Activated CD4-positive, alpha-beta memory T cell treated with anti-CD3 and anti-CD28 coated beads for 36 hours (primary cell): ENCODE measurements at regions not wholly inside any gene's neighbourhood (a gene's known extent, or its start where the extent isn't known, plus 50 kb on each side); places are given as distances from the start of the nearest gene placed in this dataset.
"Not testable (repeated sequence)": the region's sequence is repeated elsewhere in the genome, so short reads cannot be mapped to it uniquely, and the experiment has no call there.

Source experiments
- CTCF ChIA-PET: fragments of 350-600 bp; sonication (Branson Sonifier 250); formaldehyde crosslinking; loops from one replicate; lab custom pipeline; 2021; ENCODE audit warnings: antibody characterized with exemption, inconsistent platforms; lab: Charles Lee
- POLR2A ChIA-PET: fragments of 350-600 bp; sonication (Branson Sonifier 250); formaldehyde crosslinking; loops from one replicate; lab custom pipeline; 2021; ENCODE audit warnings: antibody characterized with exemption; lab: Charles Lee
- DNase-seq: peaks from one replicate; pipeline ENCODE4 v3.0.0-alpha.2; 2020
- H3K27ac Mint-ChIP-seq: one replicate; pipeline ENCODE4 v1.8.0; 2021; ENCODE audit warnings: mixed read lengths
- H3K27me3 Mint-ChIP-seq: one replicate; pipeline ENCODE4 v1.8.0; 2021; ENCODE audit warnings: mixed read lengths
- H3K36me3 Mint-ChIP-seq: one replicate; pipeline ENCODE4 v1.8.0; 2021; ENCODE audit warnings: mixed read lengths
- H3K4me1 Mint-ChIP-seq: one replicate; pipeline ENCODE4 v1.8.0; 2021; ENCODE audit warnings: low read depth, mixed read lengths
- H3K4me3 Mint-ChIP-seq: one replicate; pipeline ENCODE4 v1.8.0; 2021; ENCODE audit warnings: mild to moderate bottlenecking, mixed read lengths
- H3K9me3 Mint-ChIP-seq: one replicate; pipeline ENCODE4 v1.8.0; 2021; ENCODE audit warnings: mixed read lengths
- intact Hi-C: fragments of 100-400 bp; cut with micrococcal nuclease; formaldehyde crosslinking; loops from one replicate; pipeline ENCODE4 v1.15.1; 2023

- DNase-seq = no peak
- POLR2A ChIA-PET = no interaction called here
- H3K27ac Mint-ChIP-seq = no peak overlapping the region
Measured at GRCh38 chr22:49660794-49661781, 166.6 kb downstream of the BRD1 start.

GRCh38 chr22:49660321-49660720 lies 167.4 kb downstream of the BRD1 start:
- DNase-seq = no peak
- CTCF ChIA-PET = no interaction called here
- POLR2A ChIA-PET = no interaction called here
- no peak overlapping the region for H3K27ac Mint-ChIP-seq
- H3K4me1 Mint-ChIP-seq = peaks cover 19% of the 10 kb centered on the region
- H3K36me3 Mint-ChIP-seq = no peaks in the 10 kb centered on the region
- intact Hi-C loops = no loop called here
- H3K9me3 Mint-ChIP-seq = no peaks in the 10 kb centered on the region
- H3K27me3 Mint-ChIP-seq = no peaks in the 10 kb centered on the region
- no peak overlapping the region for H3K4me3 Mint-ChIP-seq

More at GRCh38 chr22:49660794-49661781, 166.6 kb downstream of the BRD1 start:
- CTCF ChIA-PET = no interaction called here
- Mint-ChIP-seq H3K4me3 (no peak overlapping the region), H3K4me1 (peaks cover 14% of the 10 kb centered on the region), H3K9me3 (no peaks in the 10 kb centered on the region), H3K27me3 (no peaks in the 10 kb centered on the region), H3K36me3 (no peaks in the 10 kb centered on the region)
- intact Hi-C loops = no loop called here

GRCh38 chr22:49659924-49660315 lies 167.8 kb downstream of the BRD1 start:
- DNase-seq = no peak
- H3K36me3 Mint-ChIP-seq = no peaks in the 10 kb centered on the region
- ChIA-PET POLR2A (no interaction called here), CTCF (no interaction called here)
- no peaks in the 10 kb centered on the region for H3K27me3 Mint-ChIP-seq
- H3K4me3 Mint-ChIP-seq = no peak overlapping the region
- H3K4me1 Mint-ChIP-seq = peaks cover 22% of the 10 kb centered on the region
- no peaks in the 10 kb centered on the region for H3K9me3 Mint-ChIP-seq
- H3K27ac Mint-ChIP-seq = no peak overlapping the region
- intact Hi-C loops = no loop called here

- ChIA-PET CTCF (no interaction called here), POLR2A (no interaction called here)
- Mint-ChIP-seq H3K4me3 (no peak overlapping the region), H3K4me1 (peaks cover 25% of the 10 kb centered on the region), H3K9me3 (no peaks in the 10 kb centered on the region), H3K36me3 (peaks cover 2% of the 10 kb centered on the region), H3K27ac (no peak overlapping the region), H3K27me3 (no peaks in the 10 kb centered on the region)
- DNase-seq = no peak
- intact Hi-C loops = no loop called here
Measured at GRCh38 chr22:49659281-49659923, 168.3 kb downstream of the BRD1 start.

- H3K4me3 Mint-ChIP-seq = no peak overlapping the region
- no peak for DNase-seq
- ChIA-PET POLR2A (no interaction called here), CTCF (no interaction called here)
- H3K27me3 Mint-ChIP-seq = no peaks in the 10 kb centered on the region
- no peaks in the 10 kb centered on the region for H3K9me3 Mint-ChIP-seq
- peaks cover 25% of the 10 kb centered on the region for H3K4me1 Mint-ChIP-seq
- intact Hi-C loops = no loop called here
- peaks cover 2% of the 10 kb centered on the region for H3K36me3 Mint-ChIP-seq
- H3K27ac Mint-ChIP-seq = no peak overlapping the region
Measured at GRCh38 chr22:49658902-49659280, 168.8 kb downstream of the BRD1 start.

GRCh38 chr22:49657974-49658590 lies 169.6 kb downstream of the BRD1 start:
- Mint-ChIP-seq H3K4me3 (peak overlapping the region; percentile 89), H3K27me3 (no peaks in the 10 kb centered on the region), H3K4me1 (peaks cover 25% of the 10 kb centered on the region), H3K9me3 (no peaks in the 10 kb centered on the region), H3K27ac (peak overlapping the region; percentile 11), H3K36me3 (peaks cover 2% of the 10 kb centered on the region)
- ChIA-PET POLR2A (interaction anchor here (1.4 kb wide), 1 partner anchor 156 kb away, joined by 3 read pairs; no protein-coding TSS in a partner anchor), CTCF (no interaction called here)
- intact Hi-C loops = no loop called here
- no peak for DNase-seq

- peak; percentile 88 for DNase-seq
- intact Hi-C loops = no loop called here
- Mint-ChIP-seq H3K4me3 (peak overlapping the region; percentile 89), H3K27ac (peak overlapping the region; percentile 34), H3K36me3 (peaks cover 4% of the 10 kb centered on the region), H3K27me3 (no peaks in the 10 kb centered on the region), H3K9me3 (no peaks in the 10 kb centered on the region), H3K4me1 (peaks cover 25% of the 10 kb centered on the region)
- CTCF ChIA-PET = interaction anchor here (0.9 kb wide), 1 partner anchor 67 kb away, joined by 3 read pairs; no protein-coding TSS in a partner anchor
- POLR2A ChIA-PET = interaction anchor here (1.4 kb wide), 1 partner anchor 155 kb away, joined by 3 read pairs; no protein-coding TSS in a partner anchor
Measured at GRCh38 chr22:49657275-49657973, 170.2 kb downstream of the BRD1 start.

- Mint-ChIP-seq H3K4me3 (peak overlapping the region; percentile 89), H3K27ac (peak overlapping the region; percentile 34), H3K4me1 (peaks cover 25% of the 10 kb centered on the region)
- intact Hi-C loops, H3K9me3 Mint-ChIP-seq, H3K36me3 Mint-ChIP-seq, H3K27me3 Mint-ChIP-seq: not testable (repeated sequence)
- peak; percentile 60 for DNase-seq
- ChIA-PET CTCF (interaction anchor here (0.9 kb wide), 1 partner anchor 68 kb away, joined by 3 read pairs; no protein-coding TSS in a partner anchor), POLR2A (interaction anchor here (1.4 kb wide), 1 partner anchor 155 kb away, joined by 3 read pairs; no protein-coding TSS in a partner anchor)
Measured at GRCh38 chr22:49656883-49657274, 170.8 kb downstream of the BRD1 start.

GRCh38 chr22:49656291-49656851 lies 171.3 kb downstream of the BRD1 start:
- no peak for DNase-seq
- intact Hi-C loops = no loop called here
- H3K4me3 Mint-ChIP-seq = peak overlapping the region; percentile 89
- H3K36me3 Mint-ChIP-seq = peaks cover 4% of the 10 kb centered on the region
- peaks cover 25% of the 10 kb centered on the region for H3K4me1 Mint-ChIP-seq
- no peak overlapping the region for H3K27ac Mint-ChIP-seq
- no peaks in the 10 kb centered on the region for H3K9me3 Mint-ChIP-seq
- POLR2A ChIA-PET = no interaction called here
- H3K27me3 Mint-ChIP-seq = no peaks in the 10 kb centered on the region
- CTCF ChIA-PET = interaction anchor here (0.9 kb wide), 1 partner anchor 68 kb away, joined by 3 read pairs; no protein-coding TSS in a partner anchor

- ChIA-PET POLR2A (no interaction called here), CTCF (interaction anchor here (0.8 kb wide), 1 partner anchor 71 kb away, joined by 3 read pairs; no protein-coding TSS in a partner anchor)
- DNase-seq = no peak
- H3K27me3 Mint-ChIP-seq = no peaks in the 10 kb centered on the region
- peaks cover 25% of the 10 kb centered on the region for H3K4me1 Mint-ChIP-seq
- intact Hi-C loops = no loop called here
- peak overlapping the region; percentile 89 for H3K4me3 Mint-ChIP-seq
- peaks cover 6% of the 10 kb centered on the region for H3K36me3 Mint-ChIP-seq
- no peaks in the 10 kb centered on the region for H3K9me3 Mint-ChIP-seq
- H3K27ac Mint-ChIP-seq = no peak overlapping the region
Measured at GRCh38 chr22:49655168-49655812, 172.4 kb downstream of the BRD1 start.
